ENCODE measurements at regions not wholly inside any gene's neighbourhood (a gene's known extent, or its start where the extent isn't known, plus 50 kb on each side); places are given as distances from the start of the nearest gene placed in this dataset.

GRCh38 chr6:74065705-74066104 lies 369.7 kb downstream of the CD109 start:
- POLR2A ChIA-PET, result no interaction called here
- TF ChIP-seq CTCF (IDR thresholded peaks at IDR 0.05; ENCODE audit: control extremely low read depth, extremely low read depth, low read depth, missing control alignments), result no peak
- no peak for DNase-seq (ENCODE audit: extremely low spot score)
- CTCF ChIA-PET, result interaction anchor here (1.8 kb wide), 1 partner anchor 30 kb away, joined by 5 read pairs; no protein-coding TSS in a partner anchor

GRCh38 chr6:74063391-74063790 lies 367.4 kb downstream of the CD109 start:
- POLR2A ChIA-PET, result no interaction called here

GRCh38 chr6:74061201-74061600 lies 365.2 kb downstream of the CD109 start:
- DNase-seq (ENCODE audit: extremely low spot score), result no peak
- CTCF ChIA-PET, result interaction anchor here (1.4 kb wide), 1 partner anchor 30 kb away, joined by 3 read pairs; no protein-coding TSS in a partner anchor
- TF ChIP-seq CTCF (IDR thresholded peaks at IDR 0.05; ENCODE audit: control extremely low read depth, extremely low read depth, low read depth, missing control alignments), result no peak
- POLR2A ChIA-PET, result no interaction called here

More at GRCh38 chr6:74063391-74063790, 367.4 kb downstream of the CD109 start:
- DNase-seq (ENCODE audit: extremely low spot score), result no peak
- TF ChIP-seq CTCF (IDR thresholded peaks at IDR 0.05; ENCODE audit: control extremely low read depth, extremely low read depth, low read depth, missing control alignments), result no peak
- CTCF ChIA-PET, result interaction anchor here (0.9 kb wide), 1 partner anchor 12 kb away, joined by 3 read pairs; no protein-coding TSS in a partner anchor

- CTCF ChIA-PET, result interaction anchor here (1.4 kb wide), 1 partner anchor 30 kb away, joined by 3 read pairs; no protein-coding TSS in a partner anchor
- no peak for DNase-seq (ENCODE audit: extremely low spot score)
- POLR2A ChIA-PET, result no interaction called here
Observed at GRCh38 chr6:74060354-74060753, 364.4 kb downstream of the CD109 start.

GRCh38 chr6:74058606-74059005 lies 362.6 kb downstream of the CD109 start:
- no peak for TF ChIP-seq CTCF (IDR thresholded peaks at IDR 0.05; ENCODE audit: control extremely low read depth, extremely low read depth, low read depth, missing control alignments)
- ChIA-PET CTCF (interaction anchor here (0.7 to 1.6 kb wide), 4 partner anchors 10 to 37 kb away, joined by 3 to 4 read pairs (median 3); no protein-coding TSS in a partner anchor), POLR2A (no interaction called here)
- DNase-seq (ENCODE audit: extremely low spot score), result no peak

More at GRCh38 chr6:74060354-74060753, 364.4 kb downstream of the CD109 start:
- TF ChIP-seq CTCF (IDR thresholded peaks at IDR 0.05; ENCODE audit: control extremely low read depth, extremely low read depth, low read depth, missing control alignments), result no peak

- ChIA-PET POLR2A (no interaction called here), CTCF (interaction anchor here (1.0 to 1.2 kb wide), 3 partner anchors 18 to 1154 kb away, joined by 3 to 5 read pairs (median 3); no protein-coding TSS in a partner anchor)
- no peak for TF ChIP-seq CTCF (IDR thresholded peaks at IDR 0.05; ENCODE audit: control extremely low read depth, extremely low read depth, low read depth, missing control alignments)
- no peak for DNase-seq (ENCODE audit: extremely low spot score)
Observed at GRCh38 chr6:74057326-74057725, 361.3 kb downstream of the CD109 start.

Measured in GM10248 (cell line).